ENCODE measurements at regions not wholly inside any gene's neighbourhood (a gene's known extent, or its start where the extent isn't known, plus 50 kb on each side); places are given as distances from the start of the nearest gene placed in this dataset.

GRCh38 chr17:70365091-70365583 lies 195.8 kb downstream of the KCNJ2 start:
- no peak for TF ChIP-seq NFIC (IDR thresholded peaks at IDR 0.05)
- TF ChIP-seq TAF1 (IDR thresholded peaks at IDR 0.05; ENCODE audit: low read depth): no peak

- TF ChIP-seq FOXM1 (IDR thresholded peaks at IDR 0.05; ENCODE audit: borderline replicate concordance, low read depth): no peak
- no peak for TF ChIP-seq REST (IDR thresholded peaks at IDR 0.05; ENCODE audit: low read depth)
- TF ChIP-seq TEAD4 (IDR thresholded peaks at IDR 0.05): no peak
- TF ChIP-seq EGR1 (IDR thresholded peaks at IDR 0.05): no peak
- no peak for TF ChIP-seq ZBTB7A (IDR thresholded peaks at IDR 0.05; ENCODE audit: low read depth)
- no peak for TF ChIP-seq EP300 (IDR thresholded peaks at IDR 0.05; ENCODE audit: borderline replicate concordance)
- no peak for TF ChIP-seq TAF1 (IDR thresholded peaks at IDR 0.05; ENCODE audit: low read depth)
- no peak for TF ChIP-seq MAX (IDR thresholded peaks at IDR 0.05)
- TF ChIP-seq YY1 (IDR thresholded peaks at IDR 0.05; ENCODE audit: low read depth): no peak
- no peak for TF ChIP-seq NFIC (IDR thresholded peaks at IDR 0.05)
- TF ChIP-seq RAD21 (IDR thresholded peaks at IDR 0.05; ENCODE audit: low read depth): no peak
- no peak for TF ChIP-seq CREB1 (IDR thresholded peaks at IDR 0.05; ENCODE audit: low read depth)
- TF ChIP-seq TCF12 (IDR thresholded peaks at IDR 0.05; ENCODE audit: low read depth): no peak
- TF ChIP-seq CEBPB (IDR thresholded peaks at IDR 0.05): no peak
- no peak for TF ChIP-seq USF1 (IDR thresholded peaks at IDR 0.05)
Observed at GRCh38 chr17:70366386-70366785, 197.1 kb downstream of the KCNJ2 start.

- TF ChIP-seq EP300 (IDR thresholded peaks at IDR 0.05; ENCODE audit: borderline replicate concordance): no peak
- no peak for TF ChIP-seq TEAD4 (IDR thresholded peaks at IDR 0.05)
Observed at GRCh38 chr17:70368011-70368410, 198.7 kb downstream of the KCNJ2 start.

GRCh38 chr17:70369391-70369790 lies 200.1 kb downstream of the KCNJ2 start:
- no peak for TF ChIP-seq TAF1 (IDR thresholded peaks at IDR 0.05; ENCODE audit: low read depth)
- no peak for TF ChIP-seq TCF12 (IDR thresholded peaks at IDR 0.05; ENCODE audit: low read depth)
- no peak for TF ChIP-seq MAX (IDR thresholded peaks at IDR 0.05)
- no peak for TF ChIP-seq CREB1 (IDR thresholded peaks at IDR 0.05; ENCODE audit: low read depth)
- TF ChIP-seq TEAD4 (IDR thresholded peaks at IDR 0.05): no peak

- TF ChIP-seq REST (IDR thresholded peaks at IDR 0.05; ENCODE audit: low read depth) (no peak), TEAD4 (IDR thresholded peaks at IDR 0.05) (no peak), EGR1 (IDR thresholded peaks at IDR 0.05) (no peak), CREB1 (IDR thresholded peaks at IDR 0.05; ENCODE audit: low read depth) (no peak), MAX (IDR thresholded peaks at IDR 0.05) (no peak), ZBTB7A (IDR thresholded peaks at IDR 0.05; ENCODE audit: low read depth) (no peak)
Observed at GRCh38 chr17:70370816-70371215, 201.5 kb downstream of the KCNJ2 start.

- no peak for TF ChIP-seq USF1 (IDR thresholded peaks at IDR 0.05)
- TF ChIP-seq CEBPB (IDR thresholded peaks at IDR 0.05): no peak
- no peak for TF ChIP-seq EP300 (IDR thresholded peaks at IDR 0.05; ENCODE audit: borderline replicate concordance)
- TF ChIP-seq NFIC (IDR thresholded peaks at IDR 0.05): no peak
- TF ChIP-seq CREB1 (IDR thresholded peaks at IDR 0.05; ENCODE audit: low read depth): no peak
Observed at GRCh38 chr17:70373369-70373768, 204.0 kb downstream of the KCNJ2 start.

- TF ChIP-seq FOXM1 (IDR thresholded peaks at IDR 0.05; ENCODE audit: borderline replicate concordance, low read depth) (no peak), REST (IDR thresholded peaks at IDR 0.05; ENCODE audit: low read depth) (no peak), RAD21 (IDR thresholded peaks at IDR 0.05; ENCODE audit: low read depth) (no peak), TCF12 (IDR thresholded peaks at IDR 0.05; ENCODE audit: low read depth) (no peak), CEBPB (IDR thresholded peaks at IDR 0.05) (no peak), YY1 (IDR thresholded peaks at IDR 0.05; ENCODE audit: low read depth) (no peak), NFIC (IDR thresholded peaks at IDR 0.05) (no peak), ZBTB7A (IDR thresholded peaks at IDR 0.05; ENCODE audit: low read depth) (no peak), TEAD4 (IDR thresholded peaks at IDR 0.05) (no peak), TAF1 (IDR thresholded peaks at IDR 0.05; ENCODE audit: low read depth) (no peak)
Observed at GRCh38 chr17:70374496-70374895, 205.2 kb downstream of the KCNJ2 start.
